ENCODE measurements at regions not wholly inside any gene's neighbourhood (a gene's known extent, or its start where the extent isn't known, plus 50 kb on each side); places are given as distances from the start of the nearest gene placed in this dataset.

DNA sequence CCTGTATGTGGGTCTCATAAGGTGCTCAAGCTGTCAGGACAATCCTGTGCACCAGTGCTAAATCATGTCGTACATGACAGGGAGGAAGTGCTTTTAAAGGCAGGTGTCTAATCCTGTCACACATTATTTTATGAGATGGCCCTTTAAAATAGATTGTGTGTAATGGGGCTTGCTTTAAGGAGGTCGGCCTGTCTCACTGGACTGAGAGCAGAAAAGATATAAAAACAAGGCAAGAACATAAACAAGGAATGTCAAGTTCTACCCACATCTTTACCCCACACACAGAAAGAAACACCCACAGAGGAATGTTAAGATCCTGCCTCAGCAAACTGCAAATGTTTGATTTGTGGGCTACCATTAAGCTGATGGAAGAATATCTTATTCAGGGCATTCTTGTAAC lies 279.0 kb downstream of the FOXA2 start (continued):
- TF ChIP-seq, protein P1, sequence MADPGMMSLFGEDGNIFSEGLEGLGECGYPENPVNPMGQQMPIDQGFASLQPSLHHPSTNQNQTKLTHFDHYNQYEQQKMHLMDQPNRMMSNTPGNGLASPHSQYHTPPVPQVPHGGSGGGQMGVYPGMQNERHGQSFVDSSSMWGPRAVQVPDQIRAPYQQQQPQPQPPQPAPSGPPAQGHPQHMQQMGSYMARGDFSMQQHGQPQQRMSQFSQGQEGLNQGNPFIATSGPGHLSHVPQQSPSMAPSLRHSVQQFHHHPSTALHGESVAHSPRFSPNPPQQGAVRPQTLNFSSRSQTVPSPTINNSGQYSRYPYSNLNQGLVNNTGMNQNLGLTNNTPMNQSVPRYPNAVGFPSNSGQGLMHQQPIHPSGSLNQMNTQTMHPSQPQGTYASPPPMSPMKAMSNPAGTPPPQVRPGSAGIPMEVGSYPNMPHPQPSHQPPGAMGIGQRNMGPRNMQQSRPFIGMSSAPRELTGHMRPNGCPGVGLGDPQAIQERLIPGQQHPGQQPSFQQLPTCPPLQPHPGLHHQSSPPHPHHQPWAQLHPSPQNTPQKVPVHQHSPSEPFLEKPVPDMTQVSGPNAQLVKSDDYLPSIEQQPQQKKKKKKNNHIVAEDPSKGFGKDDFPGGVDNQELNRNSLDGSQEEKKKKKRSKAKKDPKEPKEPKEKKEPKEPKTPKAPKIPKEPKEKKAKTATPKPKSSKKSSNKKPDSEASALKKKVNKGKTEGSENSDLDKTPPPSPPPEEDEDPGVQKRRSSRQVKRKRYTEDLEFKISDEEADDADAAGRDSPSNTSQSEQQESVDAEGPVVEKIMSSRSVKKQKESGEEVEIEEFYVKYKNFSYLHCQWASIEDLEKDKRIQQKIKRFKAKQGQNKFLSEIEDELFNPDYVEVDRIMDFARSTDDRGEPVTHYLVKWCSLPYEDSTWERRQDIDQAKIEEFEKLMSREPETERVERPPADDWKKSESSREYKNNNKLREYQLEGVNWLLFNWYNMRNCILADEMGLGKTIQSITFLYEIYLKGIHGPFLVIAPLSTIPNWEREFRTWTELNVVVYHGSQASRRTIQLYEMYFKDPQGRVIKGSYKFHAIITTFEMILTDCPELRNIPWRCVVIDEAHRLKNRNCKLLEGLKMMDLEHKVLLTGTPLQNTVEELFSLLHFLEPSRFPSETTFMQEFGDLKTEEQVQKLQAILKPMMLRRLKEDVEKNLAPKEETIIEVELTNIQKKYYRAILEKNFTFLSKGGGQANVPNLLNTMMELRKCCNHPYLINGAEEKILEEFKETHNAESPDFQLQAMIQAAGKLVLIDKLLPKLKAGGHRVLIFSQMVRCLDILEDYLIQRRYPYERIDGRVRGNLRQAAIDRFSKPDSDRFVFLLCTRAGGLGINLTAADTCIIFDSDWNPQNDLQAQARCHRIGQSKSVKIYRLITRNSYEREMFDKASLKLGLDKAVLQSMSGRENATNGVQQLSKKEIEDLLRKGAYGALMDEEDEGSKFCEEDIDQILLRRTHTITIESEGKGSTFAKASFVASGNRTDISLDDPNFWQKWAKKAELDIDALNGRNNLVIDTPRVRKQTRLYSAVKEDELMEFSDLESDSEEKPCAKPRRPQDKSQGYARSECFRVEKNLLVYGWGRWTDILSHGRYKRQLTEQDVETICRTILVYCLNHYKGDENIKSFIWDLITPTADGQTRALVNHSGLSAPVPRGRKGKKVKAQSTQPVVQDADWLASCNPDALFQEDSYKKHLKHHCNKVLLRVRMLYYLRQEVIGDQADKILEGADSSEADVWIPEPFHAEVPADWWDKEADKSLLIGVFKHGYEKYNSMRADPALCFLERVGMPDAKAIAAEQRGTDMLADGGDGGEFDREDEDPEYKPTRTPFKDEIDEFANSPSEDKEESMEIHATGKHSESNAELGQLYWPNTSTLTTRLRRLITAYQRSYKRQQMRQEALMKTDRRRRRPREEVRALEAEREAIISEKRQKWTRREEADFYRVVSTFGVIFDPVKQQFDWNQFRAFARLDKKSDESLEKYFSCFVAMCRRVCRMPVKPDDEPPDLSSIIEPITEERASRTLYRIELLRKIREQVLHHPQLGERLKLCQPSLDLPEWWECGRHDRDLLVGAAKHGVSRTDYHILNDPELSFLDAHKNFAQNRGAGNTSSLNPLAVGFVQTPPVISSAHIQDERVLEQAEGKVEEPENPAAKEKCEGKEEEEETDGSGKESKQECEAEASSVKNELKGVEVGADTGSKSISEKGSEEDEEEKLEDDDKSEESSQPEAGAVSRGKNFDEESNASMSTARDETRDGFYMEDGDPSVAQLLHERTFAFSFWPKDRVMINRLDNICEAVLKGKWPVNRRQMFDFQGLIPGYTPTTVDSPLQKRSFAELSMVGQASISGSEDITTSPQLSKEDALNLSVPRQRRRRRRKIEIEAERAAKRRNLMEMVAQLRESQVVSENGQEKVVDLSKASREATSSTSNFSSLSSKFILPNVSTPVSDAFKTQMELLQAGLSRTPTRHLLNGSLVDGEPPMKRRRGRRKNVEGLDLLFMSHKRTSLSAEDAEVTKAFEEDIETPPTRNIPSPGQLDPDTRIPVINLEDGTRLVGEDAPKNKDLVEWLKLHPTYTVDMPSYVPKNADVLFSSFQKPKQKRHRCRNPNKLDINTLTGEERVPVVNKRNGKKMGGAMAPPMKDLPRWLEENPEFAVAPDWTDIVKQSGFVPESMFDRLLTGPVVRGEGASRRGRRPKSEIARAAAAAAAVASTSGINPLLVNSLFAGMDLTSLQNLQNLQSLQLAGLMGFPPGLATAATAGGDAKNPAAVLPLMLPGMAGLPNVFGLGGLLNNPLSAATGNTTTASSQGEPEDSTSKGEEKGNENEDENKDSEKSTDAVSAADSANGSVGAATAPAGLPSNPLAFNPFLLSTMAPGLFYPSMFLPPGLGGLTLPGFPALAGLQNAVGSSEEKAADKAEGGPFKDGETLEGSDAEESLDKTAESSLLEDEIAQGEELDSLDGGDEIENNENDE (IDR thresholded peaks at IDR 0.05; ENCODE audit: insufficient replicate concordance, low read length): no peak
- TF ChIP-seq SIRT6 (IDR thresholded peaks at IDR 0.05; ENCODE audit: low read length) (no peak), SUZ12 (IDR thresholded peaks at IDR 0.05; ENCODE audit: low read length) (no peak), CHD1 (IDR thresholded peaks at IDR 0.05; ENCODE audit: low read depth, low read length) (no peak), MAFK (IDR thresholded peaks at IDR 0.05; ENCODE audit: low read depth, low read length) (no peak), RNF2 (IDR thresholded peaks at IDR 0.05; ENCODE audit: borderline replicate concordance, low read depth, low read length, missing control alignments, poor library complexity, severe bottlenecking) (no peak), KDM1A (IDR thresholded peaks at IDR 0.05; ENCODE audit: borderline replicate concordance, low read length) (no peak)

Data from H1 (cell line).